Body of pancreas (tissue), 4 donors: ENCODE measurements at regions not wholly inside any gene's neighbourhood (a gene's known extent, or its start where the extent isn't known, plus 50 kb on each side); places are given as distances from the start of the nearest gene placed in this dataset.
A peak's percentile ranks its signal among the peaks of the same experiment; 100 is the strongest.

Experiments used
- CTCF ChIP-seq, 7 experiments: fragments of 450-650 bp in 4 of 7; fragments of 200-600 bp in 3 of 7; sonication (generic) in 3 of 7; IDR thresholded peaks; one replicate each; pipeline ENCODE4 v1.5.1; 2016 to 2019; ENCODE audit warnings: antibody characterized with exemption in 7 of 7
- POLR2A ChIP-seq, 3 donors: fragments of 450-650 bp; IDR thresholded peaks; one replicate each; pipeline ENCODE4 v1.6.1; 2016; ENCODE audit warnings: antibody characterized with exemption in 3 of 3, mild to moderate bottlenecking in 2 of 3

- TF ChIP-seq CTCF (IDR thresholded peaks at IDR 0.05) (peak in 3 of 7 experiments; percentile 4 to 29 (median 13)), POLR2A (IDR thresholded peaks at IDR 0.05) (no peak)
These were observed 58.6 kb upstream of the ALB start for GRCh38 chr4:73345399-73345975.
